PC-3 (cell line): ENCODE measurements at regions not wholly inside any gene's neighbourhood (a gene's known extent, or its start where the extent isn't known, plus 50 kb on each side); places are given as distances from the start of the nearest gene placed in this dataset.

Experiments used
- ATAC-seq: fragments of 200-7000 bp; cut with Tn5 transposase; 2 replicates; pipeline ENCODE4 v1.9.1; 2020; ENCODE audit warnings: mild to moderate bottlenecking, moderate library complexity
- BruUV-seq: library from RNA; stranded (reverse); fragments of 400-500 nt; replicated peaks from 2 replicates; lab custom pipeline; 2021; lab: Mats Ljungman, UMichigan
- CTCF ChIA-PET: fragments of 300-600 bp; sonication (Branson Sonifier 250); formaldehyde crosslinking; loops from one replicate; lab custom pipeline; 2022; ENCODE audit warnings: antibody characterized with exemption; lab: Charles Lee
- POLR2A ChIA-PET: fragments of 300-600 bp; sonication (Branson Sonifier 250); formaldehyde crosslinking; loops from one replicate; lab custom pipeline; 2022; ENCODE audit warnings: antibody characterized with exemption; ENCODE audit not compliant: unreplicated experiment; lab: Charles Lee
- DNase-seq: peaks from one replicate; pipeline ENCODE4 v3.0.0-alpha.2; 2015
- H2AFZ ChIP-seq: fragments of 300-600 bp; sonication (generic); 2 replicates; pipeline ENCODE4 v1.6.0; 2016; ENCODE audit warnings: antibody characterized with exemption, low read length
- H3F3A ChIP-seq: fragments of 300-600 bp; sonication (generic); one replicate; pipeline ENCODE4 v1.6.0; 2017; ENCODE audit warnings: antibody characterized with exemption, low read length, control low read depth, mild to moderate bottlenecking; ENCODE audit not compliant: unreplicated experiment
- H3K27ac ChIP-seq: fragments of 300-600 bp; sonication (generic); 2 replicates; pipeline ENCODE4 v1.5.1; 2016; ENCODE audit warnings: mild to moderate bottlenecking, low read length
- H3K27me3 ChIP-seq: fragments of 300-600 bp; sonication (generic); 2 replicates; pipeline ENCODE4 v1.6.1; 2016; ENCODE audit warnings: low read length, mixed read lengths
- H3K36me3 ChIP-seq: fragments of 300-600 bp; sonication (generic); 2 replicates; pipeline ENCODE4 v1.6.1; 2016; ENCODE audit warnings: low read depth, mixed run types, low read length, mixed read lengths
- H3K4me1 ChIP-seq: fragments of 300-600 bp; sonication (generic); 2 replicates; pipeline ENCODE4 v1.5.1; 2016; ENCODE audit warnings: low read length; ENCODE audit not compliant: insufficient read depth
- H3K4me2 ChIP-seq: fragments of 300-600 bp; sonication (generic); 2 replicates; pipeline ENCODE4 v1.6.0; 2016; ENCODE audit warnings: low read length
- H3K4me3 ChIP-seq: fragments of 300-600 bp; sonication (generic); 2 replicates; pipeline ENCODE4 v1.5.1; 2016; ENCODE audit warnings: mild to moderate bottlenecking, low read length, mixed read lengths
- H3K79me2 ChIP-seq: fragments of 300-600 bp; sonication (generic); 2 replicates; pipeline ENCODE4 v1.6.1; 2017; ENCODE audit warnings: low read length, mixed read lengths
- H3K9ac ChIP-seq: fragments of 300-600 bp; sonication (generic); 2 replicates; pipeline ENCODE4 v1.6.0; 2016; ENCODE audit warnings: mild to moderate bottlenecking, low read length
- H3K9me2 ChIP-seq: fragments of 300-600 bp; sonication (generic); replicated peaks from 2 replicates; pipeline ENCODE4 v1.6.1; 2016; ENCODE audit warnings: mixed run types, low read length, mixed read lengths
- H3K9me3 ChIP-seq: fragments of 300-600 bp; sonication (generic); 2 replicates; pipeline ENCODE4 v1.6.1; 2016; ENCODE audit warnings: low read length, mixed read lengths
- H4K20me1 ChIP-seq: fragments of 300-600 bp; sonication (generic); 2 replicates; pipeline ENCODE4 v1.6.1; 2016; ENCODE audit warnings: low read length, mixed read lengths
- CTCF ChIP-seq: fragments of 300-600 bp; sonication (generic); conservative IDR thresholded peaks from 2 replicates; pipeline ENCODE4 v1.5.1; 2017; ENCODE audit warnings: antibody characterized with exemption, low read depth, mild to moderate bottlenecking, low read length
- EZH2 ChIP-seq: fragments of 300-600 bp; sonication (generic); IDR thresholded peaks from one replicate; pipeline ENCODE4 v1.6.1; 2017; ENCODE audit warnings: antibody characterized with exemption, mild to moderate bottlenecking, low read length; ENCODE audit not compliant: unreplicated experiment
- EZH2phosphoT487 ChIP-seq: fragments of 300-600 bp; sonication (generic); IDR thresholded peaks from 2 replicates; pipeline ENCODE4 v1.6.1; 2018; ENCODE audit warnings: mild to moderate bottlenecking, antibody characterized with exemption, low read length, borderline replicate concordance
- intact Hi-C: fragments of 100-400 bp; cut with micrococcal nuclease; formaldehyde crosslinking; loops from 2 replicates; pipeline ENCODE4 v1.9.0; 2023

- no peak for DNase-seq
- no peak overlapping the region for H3K9ac ChIP-seq
- no peaks in the 10 kb centered on the region for H4K20me1 ChIP-seq
- H2AFZ ChIP-seq: no peak overlapping the region
- H3K27ac ChIP-seq: no peak overlapping the region
- H3K9me2 ChIP-seq: no peaks in the 10 kb centered on the region
- intact Hi-C loops: no loop called here
- BruUV-seq: no TSS peak
- H3K36me3 ChIP-seq: no peaks in the 10 kb centered on the region
- no peaks in the 10 kb centered on the region for H3K27me3 ChIP-seq
- POLR2A ChIA-PET: no interaction called here
- no peaks in the 10 kb centered on the region for H3K9me3 ChIP-seq
- ATAC-seq: no peak
- H3F3A ChIP-seq: no peaks in the 10 kb centered on the region
- H3K4me1 ChIP-seq: no peaks in the 10 kb centered on the region
- H3K79me2 ChIP-seq: no peaks in the 10 kb centered on the region
- H3K4me3 ChIP-seq: no peak overlapping the region
- TF ChIP-seq EZH2: no peak
- no peak for TF ChIP-seq EZH2phosphoT487
- no peak for TF ChIP-seq CTCF
- no peak overlapping the region for H3K4me2 ChIP-seq
- CTCF ChIA-PET: no interaction called here
Observed at GRCh38 chr17:59470624-59471297, 94.6 kb upstream of the DHX40 start.

- H3K4me1 ChIP-seq: no peaks in the 10 kb centered on the region
- ATAC-seq: no peak
- no peak overlapping the region for H3K4me3 ChIP-seq
- H3F3A ChIP-seq: no peaks in the 10 kb centered on the region
- H3K27ac ChIP-seq: no peak overlapping the region
- no peaks in the 10 kb centered on the region for H3K79me2 ChIP-seq
- POLR2A ChIA-PET: no interaction called here
- 0 out of 2 replicates have a peak overlapping the region, but pooled peaks have one; percentile 3 for H2AFZ ChIP-seq
- H3K36me3 ChIP-seq: no peaks in the 10 kb centered on the region
- H3K9ac ChIP-seq: no peak overlapping the region
- no peaks in the 10 kb centered on the region for H4K20me1 ChIP-seq
- no peak for TF ChIP-seq EZH2
- no peak for TF ChIP-seq EZH2phosphoT487
- no peak for TF ChIP-seq CTCF
- H3K27me3 ChIP-seq: no peaks in the 10 kb centered on the region
- DNase-seq: no peak
- H3K9me3 ChIP-seq: no peaks in the 10 kb centered on the region
- no peaks in the 10 kb centered on the region for H3K9me2 ChIP-seq
- BruUV-seq: no TSS peak
- CTCF ChIA-PET: no interaction called here
- intact Hi-C loops: no loop called here
- H3K4me2 ChIP-seq: no peak overlapping the region
Observed at GRCh38 chr17:59476413-59476812, 89.0 kb upstream of the DHX40 start.

- H3K36me3 ChIP-seq: no peaks in the 10 kb centered on the region
- H3K27me3 ChIP-seq: no peaks in the 10 kb centered on the region
- H3K9me3 ChIP-seq: no peaks in the 10 kb centered on the region
- H3K4me3 ChIP-seq: no peak overlapping the region
- H3K27ac ChIP-seq: no peak overlapping the region
- no peaks in the 10 kb centered on the region for H3K4me1 ChIP-seq
- CTCF ChIA-PET: no interaction called here
- H3K9me2 ChIP-seq: no peaks in the 10 kb centered on the region
- POLR2A ChIA-PET: interaction anchor here (0.6 kb wide), 1 partner anchor 263 kb away, joined by 18 read pairs; no protein-coding TSS in a partner anchor
- TF ChIP-seq EZH2phosphoT487: no peak
- no peak for TF ChIP-seq EZH2
- no peak for TF ChIP-seq CTCF
- H2AFZ ChIP-seq: no peak overlapping the region
- intact Hi-C loops: no loop called here
- H3K4me2 ChIP-seq: no peak overlapping the region
- H3K79me2 ChIP-seq: no peaks in the 10 kb centered on the region
- no TSS peak for BruUV-seq
- no peaks in the 10 kb centered on the region for H3F3A ChIP-seq
- DNase-seq: no peak
- no peaks in the 10 kb centered on the region for H4K20me1 ChIP-seq
- H3K9ac ChIP-seq: no peak overlapping the region
- no peak for ATAC-seq
Observed at GRCh38 chr17:59479141-59479540, 86.3 kb upstream of the DHX40 start.
